Activated naive CD4-positive, alpha-beta T cell (primary cell): ENCODE measurements at regions not wholly inside any gene's neighbourhood (a gene's known extent, or its start where the extent isn't known, plus 50 kb on each side); places are given as distances from the start of the nearest gene placed in this dataset.
"Not testable (repeated sequence)": the region's sequence is repeated elsewhere in the genome, so short reads cannot be mapped to it uniquely, and the experiment has no call there.

Experiments
- DNase-seq, 4 experiments: peaks; one replicate each; lab custom pipeline; 2025; lab: John Stamatoyannopoulos, UW

GRCh38 chr3:159455741-159456181, 532.9 kb upstream of the IL12A start:
- DNase-seq, result no peak

GRCh38 chr3:159458010-159458409, 530.6 kb upstream of the IL12A start:
- DNase-seq, result no peak

DNA sequence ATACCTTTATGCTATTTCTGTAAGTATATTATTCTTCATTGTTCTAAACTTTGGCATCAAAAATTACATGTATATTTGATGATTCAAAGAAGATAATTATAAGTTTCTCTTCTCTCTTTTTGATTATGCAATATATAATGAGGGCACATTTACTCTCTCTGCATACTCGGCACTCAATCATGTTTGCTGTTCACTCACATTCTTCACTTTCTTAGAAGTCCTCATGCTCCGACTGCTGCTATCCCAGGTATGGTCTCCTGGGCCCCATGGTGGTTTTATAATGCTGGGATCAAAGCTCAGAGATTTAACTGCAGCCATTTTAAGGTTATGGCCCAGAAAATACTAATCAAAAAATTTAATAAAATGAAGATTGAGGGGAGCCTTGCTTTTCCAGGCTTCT, 529.7 kb upstream of the IL12A start:
- no peak for DNase-seq

DNA sequence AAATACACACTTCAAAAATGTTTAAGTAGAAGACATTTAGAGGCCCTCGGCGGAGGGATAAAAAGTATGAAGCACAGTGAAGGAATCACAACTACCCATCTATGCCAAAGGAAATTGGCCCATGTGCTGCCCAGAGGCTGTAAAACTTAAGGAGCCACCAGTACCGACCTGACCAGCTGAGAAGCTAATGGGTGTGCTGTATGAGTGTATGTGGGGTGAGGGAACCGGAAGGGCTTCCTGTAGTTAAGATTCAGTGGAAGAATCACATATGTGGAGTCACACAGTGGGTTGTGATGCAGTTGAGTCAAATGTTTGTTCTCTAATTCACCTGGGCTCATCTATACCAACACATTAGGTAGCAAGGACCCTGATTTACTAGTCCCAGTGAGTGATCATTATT, 516.0 kb upstream of the IL12A start:
- no peak for DNase-seq

DNA sequence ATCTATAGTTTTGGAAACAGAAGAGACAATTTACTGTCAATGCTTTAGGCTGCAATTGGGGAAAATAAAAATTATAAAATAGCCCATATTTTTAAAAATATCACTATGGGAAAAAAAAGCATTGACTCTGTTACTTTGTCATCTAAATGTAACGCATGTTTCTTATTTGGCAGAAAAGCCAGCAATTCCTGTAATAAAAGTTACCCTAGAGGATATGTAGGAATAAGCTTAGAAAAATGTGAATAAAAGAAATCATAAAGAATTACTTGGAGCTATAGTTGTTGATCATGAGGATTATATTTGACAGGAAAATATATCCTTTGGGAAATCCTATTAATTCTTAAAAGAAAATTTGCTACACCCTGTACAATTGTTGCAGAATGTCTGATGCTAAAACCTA, 515.4 kb upstream of the IL12A start:
- no peak for DNase-seq

DNA sequence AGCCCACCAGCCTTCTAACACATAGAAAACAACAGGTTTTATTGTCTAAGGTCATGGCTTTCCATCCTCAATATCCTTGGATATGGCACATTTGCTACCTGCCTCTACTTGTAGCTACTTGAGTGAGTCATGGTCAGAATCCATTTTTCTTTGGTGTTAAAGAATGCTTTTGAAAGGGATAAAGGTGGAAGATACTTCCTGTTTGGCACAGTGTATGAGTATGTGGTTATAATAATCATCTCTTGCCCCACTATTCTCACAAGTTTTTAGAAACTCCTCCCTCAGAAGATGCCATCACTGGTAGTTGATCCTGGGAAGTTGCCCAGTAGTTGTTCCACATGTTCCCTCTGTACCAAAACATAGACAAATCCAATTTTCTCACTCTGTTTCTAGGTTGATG, 508.6 kb upstream of the IL12A start:
- DNase-seq, result no peak

DNA sequence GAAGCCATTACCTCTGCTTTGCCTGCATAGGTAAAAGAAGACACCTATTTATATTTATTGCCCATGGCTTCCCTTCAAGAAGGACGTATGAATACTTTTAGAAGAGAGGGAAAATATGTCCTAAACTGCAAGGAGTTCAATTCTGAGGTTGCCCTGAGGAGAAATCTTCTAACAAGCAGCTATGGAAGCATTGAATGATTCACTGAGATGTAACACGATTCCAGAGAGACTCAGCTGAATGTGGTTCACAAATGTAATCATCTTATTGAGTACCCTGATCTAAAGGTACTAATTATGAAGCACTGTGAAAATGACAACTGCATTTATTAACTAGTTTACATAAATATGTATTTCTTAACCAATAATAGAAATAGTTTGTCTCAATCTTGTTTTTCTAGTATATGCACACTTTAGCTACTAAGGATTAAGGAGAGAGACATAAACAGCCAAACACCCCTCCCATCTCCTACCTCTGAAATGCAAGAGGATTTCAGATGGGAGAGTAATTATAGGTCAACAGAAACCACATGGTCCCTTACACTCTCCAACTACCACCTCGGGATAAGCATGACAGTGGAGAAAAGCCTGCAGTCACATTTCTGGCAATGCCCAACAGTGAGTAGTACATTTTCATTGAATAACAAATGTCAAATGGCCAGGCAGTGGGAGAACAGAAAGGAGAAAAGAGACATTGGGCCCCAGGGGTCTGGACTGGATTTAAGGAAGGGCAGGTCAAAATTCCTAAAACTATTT, 506.2 kb upstream of the IL12A start:
- DNase-seq, result no peak

GRCh38 chr3:159482994-159483367, 505.7 kb upstream of the IL12A start:
- DNase-seq, result no peak

DNA sequence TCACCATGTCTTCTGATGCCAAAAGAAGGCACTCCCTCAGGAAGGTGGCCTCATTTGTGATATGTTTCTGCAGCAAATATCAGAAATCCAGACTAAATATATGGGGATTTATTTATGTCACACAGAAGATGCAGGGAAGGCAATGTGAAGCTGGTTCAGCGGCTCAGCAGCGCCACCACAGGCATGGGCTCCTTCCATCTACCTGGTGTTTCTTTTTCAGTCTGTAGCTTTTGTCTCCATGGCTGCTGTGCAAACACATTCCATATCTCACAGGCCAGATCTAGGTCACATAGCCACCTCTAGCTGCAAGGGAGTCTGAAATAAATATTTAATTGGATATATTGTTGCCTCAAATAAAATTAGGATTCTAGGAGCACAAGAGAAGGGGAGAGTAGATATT, 502.1 kb upstream of the IL12A start:
- no peak for DNase-seq

DNA sequence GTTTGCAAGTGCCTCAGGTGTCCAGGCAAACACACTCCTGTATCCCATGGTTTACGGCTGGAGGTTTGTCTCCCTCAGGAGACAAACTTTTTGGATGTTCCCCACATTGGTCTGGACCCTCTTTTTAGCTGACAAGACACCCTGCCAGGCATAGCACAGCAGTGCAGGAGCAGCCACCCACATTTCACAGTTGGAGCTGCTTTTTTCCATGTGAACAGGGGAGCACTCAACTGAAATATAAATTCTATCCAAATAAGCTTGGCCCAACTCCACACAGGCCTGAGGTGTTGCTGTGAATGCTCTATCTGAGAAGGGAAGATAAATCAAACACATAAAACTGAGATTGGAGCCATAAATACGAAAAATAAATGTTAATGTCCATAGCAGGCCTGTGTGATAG, 501.3 kb upstream of the IL12A start:
- DNase-seq, result no peak

DNA sequence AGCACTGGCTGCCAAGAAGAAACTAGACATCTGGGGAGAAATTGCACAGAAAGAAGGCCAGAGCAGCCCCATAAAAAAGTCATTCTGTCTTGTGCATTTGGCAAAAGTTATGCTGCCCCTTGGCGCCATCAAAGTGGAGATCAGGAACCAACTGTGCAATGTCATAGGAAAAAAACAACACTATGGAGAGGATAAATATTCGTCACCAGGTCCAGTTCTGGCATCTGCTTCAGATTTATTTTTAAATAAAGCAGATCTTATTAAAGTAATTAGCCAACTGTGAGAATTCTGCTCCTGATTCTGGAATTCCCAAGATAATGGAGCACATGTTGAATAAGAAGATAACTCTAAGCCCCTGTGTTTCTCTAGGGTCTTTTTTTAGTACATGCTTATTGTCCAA, 500.0 kb upstream of the IL12A start:
- DNase-seq, result no peak

- no peak for DNase-seq
Observed at GRCh38 chr3:159497361-159497760, 491.3 kb upstream of the IL12A start.

GRCh38 chr3:159499031-159499793, 489.4 kb upstream of the IL12A start:
- DNase-seq, result no peak

DNA sequence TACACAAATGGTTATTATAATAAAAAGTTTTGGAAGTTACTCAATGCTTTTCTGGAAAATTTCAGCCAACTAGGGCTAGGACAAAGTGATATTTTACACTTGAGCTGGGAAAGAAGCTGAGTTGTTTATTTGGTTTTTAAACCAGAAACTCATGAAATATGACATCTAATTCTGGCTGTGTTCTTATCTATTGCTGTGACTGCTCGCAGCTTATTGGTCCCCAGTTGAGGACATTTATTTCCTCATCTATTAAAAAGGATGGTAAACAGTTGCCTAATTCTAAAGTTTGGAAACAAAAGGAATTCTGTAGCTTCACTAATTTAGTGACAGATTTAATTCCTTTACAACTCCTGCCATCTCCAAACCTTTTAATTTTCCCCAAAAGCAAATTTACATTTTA, 487.6 kb upstream of the IL12A start:
- no peak for DNase-seq

- DNase-seq, result no peak
Observed at GRCh38 chr3:159502986-159503385, 485.6 kb upstream of the IL12A start.

DNA sequence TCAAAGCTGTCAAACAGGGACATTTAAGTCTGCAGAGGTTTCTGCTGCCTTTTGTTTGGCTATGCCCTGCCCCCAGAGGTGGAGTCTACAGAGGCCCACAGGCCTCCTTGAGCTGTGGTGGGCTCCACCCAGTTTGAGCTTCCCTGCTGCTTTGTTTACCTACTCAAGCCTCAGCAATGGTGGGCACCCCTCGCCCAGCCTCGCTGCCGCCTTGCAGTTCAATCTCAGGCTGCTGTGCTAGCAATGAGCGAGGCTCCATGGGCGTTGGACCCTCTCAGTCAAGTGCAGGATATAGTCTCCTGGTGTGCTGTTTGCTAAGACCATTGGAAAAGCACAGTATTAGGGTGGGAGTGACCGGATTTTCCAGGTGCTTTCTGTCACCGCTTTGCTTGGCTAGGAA, 477.6 kb upstream of the IL12A start:
- DNase-seq, result not testable (repeated sequence)

- no peak for DNase-seq
Observed at GRCh38 chr3:159513444-159513843, 475.2 kb upstream of the IL12A start.

- no peak for DNase-seq
Observed at GRCh38 chr3:159513867-159514380, 474.7 kb upstream of the IL12A start.

GRCh38 chr3:159517105-159517504, 471.5 kb upstream of the IL12A start:
- no peak for DNase-seq

DNA sequence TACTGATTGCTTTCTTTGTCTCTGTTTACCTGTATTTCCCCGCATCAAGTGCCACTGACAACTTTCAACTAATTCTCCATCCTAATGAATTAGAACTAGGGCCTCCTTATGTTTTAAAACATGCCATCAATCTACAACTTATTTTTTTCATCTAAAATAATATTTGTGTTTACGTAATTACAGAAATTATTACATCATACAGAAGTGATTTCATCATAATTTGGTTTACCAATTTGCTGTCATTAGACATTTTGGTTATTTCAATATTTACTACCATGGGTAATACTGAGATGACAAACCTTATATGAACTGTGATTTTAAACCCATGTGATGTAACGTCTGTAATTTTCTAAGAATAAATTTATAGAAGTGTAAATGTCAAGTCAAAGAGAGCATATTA, 468.0 kb upstream of the IL12A start:
- DNase-seq, result no peak

DNA sequence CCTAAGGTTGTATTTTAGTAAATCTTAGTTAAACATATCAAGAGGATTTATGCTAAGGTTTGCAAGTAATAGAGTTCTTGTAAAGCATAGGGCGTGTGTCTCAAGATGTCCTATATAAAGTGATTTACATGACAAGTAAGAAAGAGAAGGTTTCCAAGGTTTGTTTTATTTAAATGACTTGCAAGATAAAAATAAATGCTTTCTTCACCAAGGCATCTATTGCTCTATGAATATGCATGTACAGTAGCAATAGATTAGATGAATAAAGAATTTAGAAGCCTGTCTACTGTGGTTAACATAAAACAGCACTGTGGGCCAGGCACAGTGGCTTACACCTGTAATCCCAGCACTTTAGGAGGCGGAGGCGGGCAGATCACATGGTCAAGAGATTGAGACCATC, 466.4 kb upstream of the IL12A start:
- no peak for DNase-seq

GRCh38 chr3:159528251-159528895, 460.3 kb upstream of the IL12A start:
- no peak for DNase-seq

GRCh38 chr3:159532577-159532976, 456.1 kb upstream of the IL12A start:
- DNase-seq, result no peak
